CD4-positive, alpha-beta T cell (primary cell): ENCODE measurements at regions not wholly inside any gene's neighbourhood (a gene's known extent, or its start where the extent isn't known, plus 50 kb on each side); places are given as distances from the start of the nearest gene placed in this dataset.

Source experiments
- ATAC-seq: fragments of 200-7000 bp; cut with Tn5 transposase; one replicate; pipeline ENCODE4 v1.10.0; 2022; ENCODE audit warnings: mild to moderate bottlenecking; ENCODE audit not compliant: poor library complexity
- CTCF ChIA-PET: fragments of 350-600 bp; sonication (Branson Sonifier 250); formaldehyde crosslinking; loops from one replicate; lab custom pipeline; 2021; ENCODE audit warnings: antibody characterized with exemption, inconsistent platforms; lab: Charles Lee
- POLR2A ChIA-PET: fragments of 350-600 bp; sonication (Branson Sonifier 250); formaldehyde crosslinking; loops from one replicate; lab custom pipeline; 2021; ENCODE audit warnings: antibody characterized with exemption, inconsistent platforms; lab: Charles Lee
- DNase-seq, 14 experiments: peaks; one replicate each; pipeline ENCODE4 v3.0.0-alpha.2; 2013 to 2020; ENCODE audit warnings: mixed read lengths in 2 of 14
- H3K27ac ChIP-seq, 2 donors: one replicate each; pipeline versions ENCODE4 v1.5.1 to v1.7.0; 2013; ENCODE audit warnings: low read length in 2 of 2, low read depth in 1 of 2, mild to moderate bottlenecking in 1 of 2
- H3K27me3 ChIP-seq, 2 experiments: 1 replicate in 1 of 2; 2 replicates in 1 of 2; pipeline versions ENCODE4 v1.6.1 to v1.7.0; 2013; ENCODE audit warnings: low read length in 2 of 2, control low read depth in 1 of 2, mild to moderate bottlenecking in 1 of 2, moderate library complexity in 1 of 2; ENCODE audit not compliant: insufficient read depth in 2 of 2, control insufficient read depth in 1 of 2
- H3K36me3 ChIP-seq: one replicate; pipeline ENCODE4 v1.6.1; 2013; ENCODE audit warnings: low read length, control low read depth; ENCODE audit not compliant: insufficient read depth
- H3K4me1 ChIP-seq: one replicate; pipeline ENCODE4 v1.6.1; 2013; ENCODE audit warnings: low read length, control low read depth; ENCODE audit not compliant: insufficient read depth
- H3K4me3 ChIP-seq: one replicate; pipeline ENCODE4 v1.5.1; 2013; ENCODE audit warnings: mild to moderate bottlenecking, low read length, moderate library complexity
- H3K9me3 ChIP-seq, 2 experiments: 1 replicate in 1 of 2; 2 replicates in 1 of 2; pipeline versions ENCODE4 v1.6.1 to v1.7.0; 2013; ENCODE audit warnings: low read length in 2 of 2, mild to moderate bottlenecking in 2 of 2, control low read depth in 1 of 2, moderate library complexity in 1 of 2; ENCODE audit not compliant: control insufficient read depth in 1 of 2, insufficient read depth in 1 of 2
- H3K27ac Mint-ChIP-seq: one replicate; pipeline ENCODE4 v1.8.0; 2020; ENCODE audit warnings: mixed read lengths
- H3K27me3 Mint-ChIP-seq: one replicate; pipeline ENCODE4 v1.8.0; 2021; ENCODE audit warnings: mixed read lengths
- H3K36me3 Mint-ChIP-seq: one replicate; pipeline ENCODE4 v1.8.0; 2021; ENCODE audit warnings: low read depth, mixed read lengths
- H3K4me1 Mint-ChIP-seq: one replicate; pipeline ENCODE4 v1.8.0; 2021; ENCODE audit warnings: low read depth, mixed read lengths
- H3K4me3 Mint-ChIP-seq: one replicate; pipeline ENCODE4 v1.8.0; 2020; ENCODE audit warnings: mild to moderate bottlenecking, mixed read lengths
- H3K9me3 Mint-ChIP-seq: one replicate; pipeline ENCODE4 v1.8.0; 2020; ENCODE audit warnings: mixed read lengths
- CTCF ChIP-seq: fragments of 200-600 bp; IDR thresholded peaks from one replicate; pipeline ENCODE4 v1.8.0; 2022; ENCODE audit warnings: antibody characterized with exemption, mild to moderate bottlenecking
- intact Hi-C, 2 experiments: fragments of 100-400 bp; cut with DNase I in 1 of 2; cut with micrococcal nuclease in 1 of 2; formaldehyde crosslinking; loops; one replicate each; pipeline versions ENCODE4 v1.15.1 to v1.9.0; 2023 to 2025; cut with DNase I, micrococcal nuclease

- H3K9me3 Mint-ChIP-seq = peaks cover 17% of the 10 kb centered on the region
- ChIA-PET POLR2A (no interaction called here), CTCF (no interaction called here)
- Histone ChIP-seq H3K36me3 (no peaks in the 10 kb centered on the region), H3K4me3 (no peak overlapping the region), H3K27me3 (no peaks in the 10 kb centered on the region), H3K9me3 (peaks cover 0 to 11% of the 10 kb centered on the region in 2 experiments), H3K4me1 (no peaks in the 10 kb centered on the region), H3K27ac (no peak overlapping the region)
- no peak overlapping the region for H3K27ac Mint-ChIP-seq
- DNase-seq = no peak
- no peaks in the 10 kb centered on the region for H3K27me3 Mint-ChIP-seq
- TF ChIP-seq CTCF = no peak
- no peak overlapping the region for H3K4me3 Mint-ChIP-seq
- H3K36me3 Mint-ChIP-seq = no peaks in the 10 kb centered on the region
- H3K4me1 Mint-ChIP-seq = no peaks in the 10 kb centered on the region
- intact Hi-C loops = no loop called here
- ATAC-seq = no peak
Observed at GRCh38 chr10:108500396-108500795, 1335.9 kb upstream of the SORCS1 start.

- Mint-ChIP-seq H3K4me1 (no peaks in the 10 kb centered on the region), H3K9me3 (peaks cover 16% of the 10 kb centered on the region), H3K36me3 (no peaks in the 10 kb centered on the region), H3K27me3 (no peaks in the 10 kb centered on the region), H3K4me3 (no peak overlapping the region), H3K27ac (no peak overlapping the region)
- Histone ChIP-seq H3K27me3 (no peaks in the 10 kb centered on the region), H3K36me3 (no peaks in the 10 kb centered on the region), H3K27ac (no peak overlapping the region), H3K9me3 (no peaks in the 10 kb centered on the region), H3K4me1 (no peaks in the 10 kb centered on the region), H3K4me3 (no peak overlapping the region)
- intact Hi-C loops = no loop called here
- CTCF ChIA-PET = no interaction called here
- POLR2A ChIA-PET = no interaction called here
- ATAC-seq = no peak
- no peak for DNase-seq
- TF ChIP-seq CTCF = no peak
Observed at GRCh38 chr10:108496106-108496505, 1331.6 kb upstream of the SORCS1 start.

- Histone ChIP-seq H3K36me3 (no peaks in the 10 kb centered on the region), H3K4me3 (no peak overlapping the region), H3K27me3 (no peaks in the 10 kb centered on the region), H3K4me1 (no peaks in the 10 kb centered on the region), H3K27ac (no peak overlapping the region), H3K9me3 (no peaks in the 10 kb centered on the region)
- Mint-ChIP-seq H3K36me3 (no peaks in the 10 kb centered on the region), H3K4me1 (no peaks in the 10 kb centered on the region), H3K9me3 (peaks cover 5% of the 10 kb centered on the region), H3K4me3 (no peak overlapping the region), H3K27ac (no peak overlapping the region), H3K27me3 (no peaks in the 10 kb centered on the region)
- TF ChIP-seq CTCF = no peak
- intact Hi-C loops = no loop called here
- ChIA-PET CTCF (no interaction called here), POLR2A (no interaction called here)
- no peak for DNase-seq
- ATAC-seq = no peak
Observed at GRCh38 chr10:108490944-108491343, 1326.4 kb upstream of the SORCS1 start.
